ENCODE measurements at regions not wholly inside any gene's neighbourhood (a gene's known extent, or its start where the extent isn't known, plus 50 kb on each side); places are given as distances from the start of the nearest gene placed in this dataset.

GRCh38 chr2:122238006-122238559 is 482.6 kb downstream of the TSN start:
- Histone ChIP-seq H3K27ac (ENCODE audit: low read length) (no peak overlapping the region), H3K4me1 (ENCODE audit: control insufficient read depth, insufficient read depth, low read length) (no peaks in the 10 kb centered on the region), H3K4me3 (ENCODE audit: low read length) (no peak overlapping the region), H3K36me3 (ENCODE audit: control insufficient read depth, insufficient read depth, low read length) (no peaks in the 10 kb centered on the region), H3K9me3 (ENCODE audit: control insufficient read depth, insufficient read depth, low read length) (no peaks in the 10 kb centered on the region), H3K27me3 (ENCODE audit: control insufficient read depth, insufficient read depth, low read length) (no peaks in the 10 kb centered on the region)
- H3K9me3 Mint-ChIP-seq = peaks cover 0 to 2% of the 10 kb centered on the region in 2 donors
- DNase-seq (no peak), ATAC-seq (no peak)
- no peaks in the 10 kb centered on the region for H3K36me3 Mint-ChIP-seq
- no peak for TF ChIP-seq CTCF (IDR thresholded peaks at IDR 0.05)
- no peak overlapping the region for H3K4me3 Mint-ChIP-seq
- H3K4me1 Mint-ChIP-seq = no peaks in the 10 kb centered on the region
- no peak overlapping the region for H3K27ac Mint-ChIP-seq
- intact Hi-C loops (cut with micrococcal nuclease) = no loop called here
- WGBS (ENCODE audit: insufficient coverage) = 81% methylated on average over 10 of the region's 10 CpGs
- no peaks in the 10 kb centered on the region for H3K27me3 Mint-ChIP-seq (ENCODE audit: low read depth in 2 of 2)

- 92% methylated on average over 9 of the region's 9 CpGs for WGBS (ENCODE audit: insufficient coverage)
- Histone ChIP-seq H3K27me3 (ENCODE audit: control insufficient read depth, insufficient read depth, low read length) (no peaks in the 10 kb centered on the region), H3K4me3 (ENCODE audit: low read length) (no peak overlapping the region), H3K4me1 (ENCODE audit: control insufficient read depth, insufficient read depth, low read length) (no peaks in the 10 kb centered on the region), H3K27ac (ENCODE audit: low read length) (no peak overlapping the region), H3K36me3 (ENCODE audit: control insufficient read depth, insufficient read depth, low read length) (no peaks in the 10 kb centered on the region), H3K9me3 (ENCODE audit: control insufficient read depth, insufficient read depth, low read length) (no peaks in the 10 kb centered on the region)
- Mint-ChIP-seq H3K4me3 (no peak overlapping the region), H3K9me3 (peaks cover 0 to 2% of the 10 kb centered on the region in 2 donors), H3K27ac (no peak overlapping the region), H3K4me1 (no peaks in the 10 kb centered on the region), H3K27me3 (ENCODE audit: low read depth in 2 of 2) (no peaks in the 10 kb centered on the region), H3K36me3 (no peaks in the 10 kb centered on the region)
- no peak for TF ChIP-seq CTCF (IDR thresholded peaks at IDR 0.05)
- DNase-seq = no peak
- no peak for ATAC-seq
- intact Hi-C loops (cut with micrococcal nuclease) = no loop called here
Observed at GRCh38 chr2:122239440-122239839, 484.0 kb downstream of the TSN start.

- WGBS (ENCODE audit: insufficient coverage) = 83% methylated on average over 3 of the region's 3 CpGs
Observed at GRCh38 chr2:122244598-122245229, 489.3 kb downstream of the TSN start.

More at GRCh38 chr2:122244598-122245229, 489.3 kb downstream of the TSN start:
- Mint-ChIP-seq H3K9me3 (peaks cover 0 to 2% of the 10 kb centered on the region in 2 donors), H3K27ac (no peak overlapping the region), H3K27me3 (ENCODE audit: low read depth in 2 of 2) (no peaks in the 10 kb centered on the region), H3K4me1 (no peaks in the 10 kb centered on the region), H3K36me3 (no peaks in the 10 kb centered on the region), H3K4me3 (no peak overlapping the region)
- no peak for TF ChIP-seq CTCF (IDR thresholded peaks at IDR 0.05)
- intact Hi-C loops (cut with micrococcal nuclease) = no loop called here
- Histone ChIP-seq H3K27ac (ENCODE audit: low read length) (no peak overlapping the region), H3K27me3 (ENCODE audit: control insufficient read depth, insufficient read depth, low read length) (no peaks in the 10 kb centered on the region), H3K36me3 (ENCODE audit: control insufficient read depth, insufficient read depth, low read length) (no peaks in the 10 kb centered on the region), H3K9me3 (ENCODE audit: control insufficient read depth, insufficient read depth, low read length) (no peaks in the 10 kb centered on the region), H3K4me3 (ENCODE audit: low read length) (no peak overlapping the region), H3K4me1 (ENCODE audit: control insufficient read depth, insufficient read depth, low read length) (no peaks in the 10 kb centered on the region)
- DNase-seq (no peak), ATAC-seq (no peak)

All from natural killer cell (primary cell).